GM18907 (cell line): ENCODE measurements at regions not wholly inside any gene's neighbourhood (a gene's known extent, or its start where the extent isn't known, plus 50 kb on each side); places are given as distances from the start of the nearest gene placed in this dataset.
"Not testable (repeated sequence)": the region's sequence is repeated elsewhere in the genome, so short reads cannot be mapped to it uniquely, and the experiment has no call there.

Source experiments
- ATAC-seq: cut with Tn5 transposase; IDR thresholded peaks from one replicate; pipeline ENCODE4 v1.9.1; 2021; ENCODE audit warnings: mild to moderate bottlenecking, moderate library complexity; ENCODE audit not compliant: unreplicated experiment

DNA sequence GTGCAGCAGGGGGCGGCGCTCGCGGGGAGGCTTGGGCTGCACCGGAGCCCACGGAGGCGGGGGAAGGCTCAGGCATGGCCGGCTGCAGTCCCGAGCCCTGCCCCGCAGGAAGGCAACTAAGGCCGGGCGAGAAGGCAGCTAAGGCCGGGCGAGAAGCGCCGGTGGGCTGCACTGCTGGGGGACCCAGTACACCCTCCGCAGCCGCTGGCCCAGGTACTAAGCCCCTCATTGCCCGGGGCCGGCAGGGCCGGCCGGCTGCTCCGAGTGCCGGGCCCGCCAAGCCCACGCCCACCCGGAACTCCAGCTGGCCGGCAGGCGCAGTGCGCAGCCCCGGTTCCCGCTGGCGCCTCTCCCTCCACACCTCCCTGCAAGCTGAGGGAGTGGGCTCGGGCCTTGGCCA, 150.0 kb downstream of the SMIM20 start:
- not testable (repeated sequence) for ATAC-seq

- no peak for ATAC-seq
Observed at GRCh38 chr4:26065833-26066232, 151.8 kb downstream of the SMIM20 start.

DNA sequence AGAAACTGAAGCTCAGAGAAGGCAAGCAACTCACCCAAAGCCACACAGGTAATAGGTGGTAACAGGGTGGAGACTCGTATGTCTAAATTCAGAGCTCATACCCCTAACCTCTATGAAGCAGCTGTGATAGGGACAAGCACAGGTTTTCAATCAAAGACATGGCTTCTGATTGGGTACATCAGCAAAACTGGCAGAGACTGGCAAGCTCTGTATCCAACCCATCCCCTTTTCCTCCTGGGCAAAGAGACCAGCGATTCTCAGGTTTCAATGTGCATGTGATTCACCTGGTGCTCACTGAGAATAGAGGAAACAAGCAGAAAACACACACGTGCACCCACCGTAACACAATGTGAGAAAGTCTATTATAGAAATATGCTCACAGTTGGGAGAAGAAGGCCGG, 153.0 kb downstream of the SMIM20 start:
- ATAC-seq = no peak

DNA sequence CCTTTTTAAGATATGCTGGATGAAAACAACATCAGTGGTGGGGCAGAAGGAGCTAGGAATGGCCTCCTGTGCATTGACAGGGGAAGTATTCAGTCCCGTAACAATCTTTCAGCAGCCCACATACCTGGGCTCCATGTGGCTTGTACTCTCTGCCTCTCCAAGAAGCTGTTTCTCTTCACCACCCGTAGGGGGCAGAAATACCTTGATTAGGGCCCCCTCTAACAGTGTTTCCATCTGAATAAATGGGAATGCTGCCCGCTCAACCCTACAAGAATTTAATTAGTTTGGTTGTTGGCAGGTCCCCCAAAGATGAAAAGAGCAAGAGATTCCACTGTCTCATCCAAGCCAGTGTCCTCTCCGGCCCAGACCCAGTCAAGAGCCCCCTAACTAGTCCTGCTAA, 155.2 kb downstream of the SMIM20 start:
- ATAC-seq = no peak

- no peak for ATAC-seq
Observed at GRCh38 chr4:26071688-26072087, 157.7 kb downstream of the SMIM20 start.

DNA sequence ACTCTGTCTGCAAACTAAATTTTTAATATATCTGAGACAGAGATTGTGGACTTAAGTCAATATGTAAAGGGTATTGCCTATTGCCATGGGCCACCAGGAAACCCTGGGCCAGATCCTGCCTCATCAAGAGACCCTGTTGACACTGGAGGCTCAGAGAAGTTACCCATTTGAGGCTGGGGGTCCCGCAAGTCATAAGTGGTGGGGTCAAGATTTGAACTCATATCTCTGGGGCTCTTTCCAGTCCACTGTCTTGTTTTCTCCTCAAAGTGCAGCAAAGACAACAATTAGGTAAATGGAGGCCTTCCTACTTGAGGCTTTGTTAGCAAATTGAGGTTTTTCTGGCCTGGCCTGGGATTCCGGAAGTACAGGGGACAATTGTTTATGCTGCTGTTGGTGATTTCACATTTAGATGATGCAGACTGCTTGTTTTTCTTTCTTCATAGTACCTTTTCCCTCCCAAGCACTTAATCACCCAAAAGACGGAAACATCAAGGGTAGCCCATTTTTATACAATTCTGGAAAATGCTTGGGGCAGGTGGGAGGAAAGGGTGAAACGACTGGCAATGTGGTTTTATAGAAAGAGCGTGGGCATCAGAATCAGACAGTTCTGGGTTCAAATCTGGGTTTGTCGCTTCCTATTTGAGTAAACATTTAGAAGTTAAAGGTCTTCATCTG, 160.0 kb downstream of the SMIM20 start:
- ATAC-seq = no peak

DNA sequence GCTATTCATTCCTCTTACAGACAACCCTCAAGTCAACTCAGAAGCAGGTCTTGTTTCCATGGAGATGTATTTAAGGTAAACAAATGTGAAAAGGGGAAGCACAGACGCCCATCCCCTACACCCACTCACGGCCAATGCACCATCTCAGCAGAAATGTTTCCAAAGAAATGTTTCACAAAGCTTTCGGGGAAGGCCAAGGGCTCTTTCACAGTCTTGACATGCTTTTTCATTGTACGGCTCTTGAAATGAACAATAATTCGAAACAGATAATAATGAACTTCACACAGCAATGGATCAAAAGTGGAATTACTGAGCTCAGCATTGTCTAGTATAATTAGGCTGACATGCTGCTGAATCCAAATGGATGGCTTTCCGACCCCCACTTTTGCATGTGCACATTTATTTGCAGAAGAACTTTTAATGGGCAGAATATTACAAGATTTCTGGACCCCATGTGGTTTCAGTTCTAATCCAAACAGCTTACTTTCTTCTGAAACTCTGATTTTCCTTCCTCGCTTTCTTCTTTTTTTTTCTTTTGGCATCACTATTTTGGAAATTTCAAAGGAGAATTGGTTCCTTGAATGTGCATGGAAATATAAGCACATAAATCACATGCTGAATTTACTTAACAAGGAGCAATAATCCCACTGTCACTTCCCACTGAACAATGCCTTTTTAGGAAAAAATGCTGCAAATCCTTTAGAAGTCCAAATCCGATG, 160.9 kb downstream of the SMIM20 start:
- peak; percentile 75 for ATAC-seq

GRCh38 chr4:26075583-26075982, 161.6 kb downstream of the SMIM20 start:
- peak; percentile 18 for ATAC-seq

GRCh38 chr4:26076000-26076587, 162.1 kb downstream of the SMIM20 start:
- peak; percentile 87 for ATAC-seq

DNA sequence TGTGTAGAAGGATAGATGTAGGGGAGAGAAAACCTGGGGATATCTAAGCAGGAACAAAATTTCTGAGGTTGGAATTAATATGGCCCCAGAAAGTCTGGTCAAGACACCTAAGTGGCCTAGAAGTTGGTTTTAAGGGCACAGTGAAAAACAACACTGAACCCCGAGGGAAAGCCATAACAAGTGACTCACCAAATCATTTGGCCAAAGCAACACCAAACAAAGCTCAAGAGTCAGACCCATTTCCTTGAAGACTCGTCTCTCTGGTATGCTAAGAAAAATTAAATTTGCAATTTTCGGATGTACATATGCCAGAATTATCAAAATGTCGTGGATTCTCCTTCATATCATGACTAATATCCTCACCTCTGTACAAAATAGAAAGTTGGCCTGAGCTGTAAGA, 162.9 kb downstream of the SMIM20 start:
- ATAC-seq = no peak

- ATAC-seq = no peak
Observed at GRCh38 chr4:26077756-26078155, 163.7 kb downstream of the SMIM20 start.

DNA sequence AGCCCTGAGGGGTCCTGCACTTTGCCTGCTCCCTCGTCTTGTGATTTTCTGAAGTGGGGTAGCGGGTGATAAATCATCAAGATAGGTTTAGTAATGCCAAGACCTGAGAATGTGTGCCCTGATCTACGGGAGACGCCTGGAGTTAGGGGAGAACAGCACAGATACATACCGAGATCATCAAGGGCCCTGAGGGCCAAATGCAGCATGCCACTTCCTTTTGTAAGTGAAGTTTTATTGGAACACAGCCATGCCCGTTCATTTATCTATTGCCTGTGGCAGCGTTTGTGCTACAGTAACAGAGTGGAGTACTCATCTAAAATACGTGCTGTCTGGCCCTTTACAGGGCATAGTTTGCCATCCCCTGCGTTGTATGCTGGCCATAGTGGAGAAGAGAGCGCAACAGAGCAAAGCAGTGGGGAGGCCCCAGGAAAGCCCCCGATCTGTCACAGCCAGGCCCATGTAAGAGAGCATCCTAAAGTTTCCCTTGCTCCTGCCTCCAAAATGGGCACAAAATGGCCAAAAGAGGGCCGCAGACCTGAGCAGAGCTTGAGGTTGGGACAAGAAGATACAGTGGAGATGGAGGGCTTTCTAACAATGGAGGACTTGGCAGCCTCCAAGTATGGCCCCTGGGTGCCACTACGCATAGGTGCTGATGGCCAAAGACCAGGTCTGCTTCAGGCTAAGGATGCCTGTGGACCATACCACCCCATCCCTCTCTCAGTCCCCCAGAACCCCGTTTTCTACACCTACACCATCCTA, 167.0 kb downstream of the SMIM20 start:
- ATAC-seq = no peak

GRCh38 chr4:26081795-26082498, 167.9 kb downstream of the SMIM20 start:
- ATAC-seq = peak; percentile 36

DNA sequence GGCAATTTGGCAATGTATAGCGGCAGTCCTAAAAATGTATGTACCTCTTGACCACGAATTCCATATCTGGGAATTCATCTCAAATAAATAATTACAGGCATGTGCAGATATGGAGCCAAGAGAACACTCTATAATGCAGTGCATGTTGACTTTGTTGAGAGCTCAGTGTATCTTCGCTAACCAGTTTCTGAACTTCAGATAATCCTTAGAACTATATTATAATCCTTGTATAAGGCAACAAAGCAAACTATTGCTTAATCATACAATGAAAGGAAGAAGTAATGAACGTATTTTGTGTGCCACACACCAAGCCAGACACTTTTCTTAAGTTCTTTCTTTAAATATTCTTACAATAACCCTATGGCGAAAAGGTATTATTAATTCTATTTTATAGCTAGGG, 168.5 kb downstream of the SMIM20 start:
- no peak for ATAC-seq

GRCh38 chr4:26083987-26084386, 170.0 kb downstream of the SMIM20 start:
- ATAC-seq = peak; percentile 49

DNA sequence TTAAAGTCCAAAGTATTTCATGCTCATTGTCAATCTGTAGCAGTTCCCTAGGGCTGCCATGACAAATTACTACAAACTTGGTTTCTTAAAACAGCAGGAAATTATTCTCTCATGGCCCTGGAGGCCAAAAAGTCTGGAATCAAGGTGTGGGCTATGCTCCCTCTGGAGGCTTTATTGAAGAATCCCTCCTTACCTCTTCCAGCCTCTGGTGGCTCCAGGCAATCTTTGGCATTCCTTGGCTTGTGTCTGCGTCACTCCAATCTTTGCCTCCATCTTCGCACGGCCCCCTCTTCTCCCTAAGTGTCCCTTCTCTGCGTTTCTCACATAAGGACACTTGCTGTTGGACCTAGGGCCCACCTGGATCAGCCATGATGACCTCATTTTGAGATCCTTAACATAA, 170.4 kb downstream of the SMIM20 start:
- no peak for ATAC-seq

- ATAC-seq = no peak
Observed at GRCh38 chr4:26085551-26085950, 171.5 kb downstream of the SMIM20 start.

DNA sequence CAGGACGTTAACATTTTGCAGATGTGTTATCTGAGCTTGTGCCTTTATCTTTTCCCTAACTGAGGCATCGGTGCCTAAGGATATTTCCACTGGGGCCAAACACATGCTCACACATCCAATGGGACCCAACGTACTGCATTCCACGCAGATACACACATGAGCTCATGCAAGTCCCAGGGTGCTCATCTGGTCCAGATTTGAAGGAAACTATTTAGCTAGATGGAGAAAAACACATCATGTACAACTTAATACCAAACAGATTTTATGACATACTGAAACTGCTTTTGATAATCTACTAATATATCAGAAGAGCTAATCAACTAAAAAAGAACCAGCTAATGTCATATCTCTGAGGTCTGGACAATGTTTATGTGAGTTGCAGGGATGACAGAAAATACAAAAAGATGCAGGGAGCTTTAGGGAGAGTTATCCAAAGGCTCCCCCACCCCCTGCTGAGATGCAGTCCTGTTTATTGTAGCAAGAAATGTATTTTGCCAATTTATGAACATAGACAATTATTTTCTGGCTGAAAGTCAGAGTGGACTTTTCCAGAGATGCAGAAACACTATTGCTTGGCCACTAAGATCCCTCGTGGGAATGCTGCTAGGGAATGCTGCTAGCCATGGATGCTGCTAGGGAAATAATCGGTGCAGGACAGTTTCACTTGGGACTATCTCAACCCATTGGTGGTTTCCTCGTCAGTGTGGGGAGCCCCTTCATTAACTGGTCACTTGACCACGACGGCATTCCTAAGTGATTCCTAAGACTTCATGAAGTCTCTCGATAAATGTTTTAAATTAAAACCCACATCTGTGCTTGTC, 172.8 kb downstream of the SMIM20 start:
- no peak for ATAC-seq

DNA sequence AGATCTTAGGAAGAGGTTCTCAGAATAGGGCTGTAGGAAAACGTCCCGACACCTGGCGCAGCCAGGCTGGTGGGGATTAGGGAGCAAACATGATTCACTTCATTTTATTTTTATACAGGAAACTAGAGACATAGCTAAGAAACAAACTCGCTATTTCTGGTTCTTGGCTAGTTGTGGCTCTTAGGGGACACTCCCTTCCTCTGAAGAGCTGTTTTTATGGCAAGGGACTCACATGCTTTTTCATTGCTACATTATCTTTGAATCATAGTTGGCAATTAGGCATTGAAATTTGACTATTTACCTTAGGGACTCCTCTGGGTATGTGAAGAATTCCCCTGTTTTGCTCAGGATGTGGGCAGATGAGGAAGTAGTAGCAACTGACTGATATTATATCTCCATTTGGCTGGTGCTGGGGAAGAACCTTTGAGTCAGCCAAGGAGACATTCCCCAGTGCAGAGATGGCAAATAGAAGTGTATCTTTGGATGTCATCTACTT, 174.5 kb downstream of the SMIM20 start:
- peak; percentile 90 for ATAC-seq

DNA sequence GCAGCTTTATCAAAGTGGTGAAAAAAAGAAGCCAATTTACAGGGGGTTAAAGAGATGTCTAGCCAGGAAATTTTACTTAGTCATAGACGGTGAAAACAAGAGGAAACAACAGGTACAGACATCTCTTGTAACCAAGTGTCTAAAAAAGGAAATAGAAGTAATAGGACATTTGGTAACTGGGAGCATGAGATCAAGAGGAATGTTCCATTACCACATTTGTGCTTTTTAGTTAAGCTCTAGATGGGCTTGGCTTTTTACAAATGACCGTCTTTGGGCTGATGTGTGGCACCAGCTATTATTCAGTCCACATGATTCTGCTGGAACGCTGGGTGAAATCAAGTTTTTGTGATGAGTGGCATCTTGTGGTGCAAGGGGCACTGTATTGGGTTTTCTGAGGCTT, 179.5 kb downstream of the SMIM20 start:
- ATAC-seq = no peak
